HK-2 (cell line): ENCODE measurements at regions not wholly inside any gene's neighbourhood (a gene's known extent, or its start where the extent isn't known, plus 50 kb on each side); places are given as distances from the start of the nearest gene placed in this dataset.
"Not testable (repeated sequence)": the region's sequence is repeated elsewhere in the genome, so short reads cannot be mapped to it uniquely, and the experiment has no call there.

ENCODE experiments used
- DNase-seq: peaks from one replicate; pipeline ENCODE4 v3.0.0-alpha.2; 2018; ENCODE audit not compliant: unreplicated experiment

DNA sequence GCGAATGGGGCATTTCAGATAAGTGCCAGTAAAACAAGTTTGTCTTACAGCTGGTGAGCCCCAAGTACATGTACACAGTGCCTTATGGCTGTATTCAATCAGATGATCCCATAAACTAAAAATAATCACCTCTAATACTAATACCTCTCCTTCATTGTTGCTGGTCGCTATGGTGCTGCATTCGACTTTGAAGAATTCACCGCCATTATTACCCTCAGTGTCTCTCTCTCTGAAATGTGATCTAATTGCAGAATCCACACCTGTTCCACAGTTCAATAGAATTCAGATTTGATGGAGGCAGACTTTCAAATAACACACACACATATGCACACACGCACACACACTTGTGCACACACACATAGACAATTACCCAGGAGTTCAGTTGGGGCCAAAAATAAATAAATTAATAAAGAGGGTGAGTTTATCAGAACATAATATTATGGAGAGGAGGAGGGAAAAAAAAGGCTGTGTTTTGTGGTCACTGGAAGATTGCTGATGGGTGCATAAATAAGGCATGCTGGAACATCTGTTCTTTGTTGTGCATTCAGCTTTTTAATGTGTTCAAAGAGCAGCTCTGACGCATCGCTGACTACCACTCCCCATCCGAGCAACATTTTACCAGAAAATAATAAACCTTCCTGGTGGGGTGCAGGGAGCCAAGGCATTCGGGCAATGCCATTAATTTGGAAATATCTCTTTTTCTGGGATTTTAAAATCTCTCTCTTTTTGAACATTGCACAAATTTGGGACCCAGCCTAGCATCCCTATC lies 235.7 kb downstream of the SATB1 start:
- DNase-seq, result no peak

DNA sequence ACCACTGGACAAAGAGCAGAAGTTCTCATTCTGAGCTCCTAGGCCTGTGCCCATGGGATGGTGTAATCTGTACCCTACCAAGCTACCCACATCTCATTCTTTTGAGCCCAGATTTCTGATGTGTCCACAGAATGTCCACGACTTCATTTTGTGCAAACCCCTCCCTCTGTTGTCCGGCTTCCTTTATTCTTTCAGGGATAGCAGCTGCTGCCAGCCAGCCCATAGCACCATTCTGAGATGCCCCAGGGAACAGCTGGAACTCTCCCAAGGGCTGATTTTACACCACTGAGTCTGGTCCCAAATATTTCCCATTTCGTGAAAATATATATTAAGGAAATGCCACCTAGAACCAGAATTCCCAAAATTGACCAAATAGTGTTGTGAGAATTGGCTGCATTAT lies 236.6 kb downstream of the SATB1 start:
- no peak for DNase-seq

DNA sequence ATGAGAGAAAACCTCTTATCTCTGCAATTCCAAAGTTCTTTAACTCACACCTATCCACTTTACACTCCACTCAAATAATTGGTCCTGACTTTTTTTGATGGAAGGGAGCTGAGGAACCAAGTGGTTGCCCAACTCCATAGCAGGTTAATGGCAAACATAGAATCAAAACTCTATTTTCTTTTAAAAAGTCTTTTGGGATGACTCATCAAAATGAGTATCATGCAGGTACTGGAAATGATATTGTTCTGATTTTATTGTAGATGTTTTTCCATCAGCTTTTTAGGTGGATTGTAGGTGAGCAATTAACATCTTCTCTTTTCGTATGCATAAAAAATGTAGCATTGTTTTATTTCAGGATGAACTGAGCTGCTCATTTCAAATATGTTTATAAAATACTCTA lies 239.5 kb downstream of the SATB1 start:
- no peak for DNase-seq

DNA sequence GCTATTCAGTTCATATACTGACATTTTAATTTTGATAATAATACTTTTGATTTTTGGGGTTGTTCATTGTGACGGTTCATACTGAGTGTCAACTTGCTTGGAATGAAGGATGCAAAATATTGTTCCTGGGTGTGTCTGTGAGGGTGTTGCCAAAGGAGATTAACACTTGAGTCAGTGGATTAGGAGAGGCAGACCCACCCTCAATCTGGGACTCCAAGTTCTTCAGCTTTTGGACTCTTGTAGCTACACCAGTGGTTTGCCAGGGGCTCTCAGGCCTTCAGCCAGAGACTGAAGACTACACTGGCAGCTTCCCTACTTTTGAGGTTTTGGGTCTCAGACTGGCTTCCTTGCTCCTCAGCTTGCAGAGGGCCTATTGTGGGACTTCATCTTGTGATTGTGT lies 242.2 kb downstream of the SATB1 start:
- not testable (repeated sequence) for DNase-seq

DNA sequence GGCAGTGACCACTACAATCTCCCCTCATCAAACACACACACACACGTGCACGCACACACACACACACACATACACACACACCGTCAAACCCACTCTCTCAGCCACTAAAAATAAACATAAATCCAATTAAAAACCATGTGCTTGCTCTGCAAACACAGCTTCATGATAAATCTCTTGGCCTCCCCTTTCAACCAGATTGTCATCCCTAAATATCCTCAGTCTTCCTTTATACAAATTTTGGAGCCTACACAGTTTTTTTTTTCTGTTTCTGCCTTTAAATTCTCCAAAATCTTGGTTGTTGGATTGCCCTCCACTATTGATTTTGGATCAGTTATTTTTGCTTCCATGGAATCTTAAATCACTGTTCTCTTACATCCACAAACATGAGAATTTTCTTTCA lies 245.6 kb downstream of the SATB1 start:
- no peak for DNase-seq

DNA sequence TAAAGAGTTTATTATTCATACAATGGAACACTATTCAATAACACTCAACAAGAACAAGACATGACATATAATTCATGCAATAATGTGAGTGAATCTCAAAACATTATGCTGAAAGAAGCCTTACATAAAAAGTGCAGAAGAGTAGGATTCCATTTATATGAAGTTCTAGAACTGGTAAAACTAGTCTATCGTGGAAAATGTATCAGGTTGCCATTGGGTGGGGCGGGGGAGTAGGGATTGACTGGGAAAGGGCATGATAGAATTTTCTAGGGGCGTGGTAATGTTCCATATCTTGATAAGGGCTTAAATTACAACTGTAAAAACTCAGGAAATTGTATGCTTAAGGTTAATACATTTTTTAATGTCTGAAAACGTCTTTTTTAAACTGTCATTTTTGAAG lies 247.9 kb downstream of the SATB1 start:
- no peak for DNase-seq

DNA sequence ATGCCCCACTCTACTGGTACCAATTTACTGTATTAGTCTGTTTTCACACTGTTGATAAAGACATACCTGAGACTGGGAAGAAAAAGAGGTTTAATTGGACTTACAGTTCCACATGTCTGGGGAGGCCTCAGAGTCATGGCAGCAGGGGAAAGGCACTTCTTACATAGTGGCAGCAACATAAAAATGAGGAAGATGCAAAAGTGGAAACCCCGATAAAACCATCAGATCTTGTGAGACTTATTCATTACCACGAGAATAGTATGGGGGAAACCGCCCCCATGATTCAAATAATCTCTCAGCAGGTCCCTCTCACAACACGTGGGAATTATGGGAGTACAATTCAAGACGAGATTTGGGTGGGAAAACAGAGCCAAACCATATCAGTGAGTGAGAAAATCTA lies 251.2 kb downstream of the SATB1 start:
- not testable (repeated sequence) for DNase-seq

DNA sequence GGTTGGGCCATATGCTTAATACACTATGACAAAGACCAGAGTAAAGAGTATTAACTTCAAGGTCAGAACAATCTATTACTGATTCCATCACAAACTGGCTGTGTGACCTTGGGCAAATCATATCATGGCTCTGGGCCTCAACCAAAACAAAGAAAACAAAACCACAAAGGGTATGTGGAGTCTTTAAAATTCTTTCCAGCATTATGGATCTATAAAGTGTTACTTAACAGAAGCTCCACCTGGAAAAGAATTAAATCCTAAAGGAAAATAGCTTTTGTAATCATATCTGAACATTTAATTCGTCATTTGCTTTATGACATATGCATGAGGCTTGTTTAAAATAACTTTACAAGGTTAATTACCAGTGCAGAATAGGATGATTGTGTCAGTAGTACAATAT lies 265.5 kb downstream of the SATB1 start:
- no peak for DNase-seq

DNA sequence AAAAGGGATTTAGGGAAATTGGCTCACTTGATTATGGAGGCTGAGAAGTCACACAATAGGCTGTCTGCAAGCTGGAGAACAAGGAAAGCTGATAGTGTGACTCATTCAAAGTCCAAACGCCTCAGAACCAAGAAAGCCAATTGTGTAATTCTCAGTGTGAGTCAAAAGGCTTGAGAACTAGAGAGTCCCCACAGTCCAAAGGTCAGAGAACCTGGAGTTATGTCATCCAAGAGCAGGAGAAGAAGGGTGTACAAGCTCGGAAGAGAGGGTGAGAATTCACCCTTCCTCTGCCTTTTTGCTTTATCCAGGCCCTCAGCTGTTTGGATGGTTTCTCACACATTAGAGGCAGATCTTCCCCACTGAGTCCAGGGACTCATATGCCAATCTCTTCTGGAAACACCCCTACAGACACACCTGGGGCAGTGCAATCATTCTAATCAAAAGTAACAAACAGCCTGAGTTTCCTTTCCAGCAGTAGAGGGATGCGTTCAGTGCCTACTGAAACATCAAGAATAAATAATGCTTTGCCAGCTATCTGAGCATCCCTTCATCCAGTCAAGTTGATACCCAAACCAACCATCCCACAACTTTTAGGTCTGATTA lies 271.5 kb downstream of the SATB1 start:
- no peak for DNase-seq

DNA sequence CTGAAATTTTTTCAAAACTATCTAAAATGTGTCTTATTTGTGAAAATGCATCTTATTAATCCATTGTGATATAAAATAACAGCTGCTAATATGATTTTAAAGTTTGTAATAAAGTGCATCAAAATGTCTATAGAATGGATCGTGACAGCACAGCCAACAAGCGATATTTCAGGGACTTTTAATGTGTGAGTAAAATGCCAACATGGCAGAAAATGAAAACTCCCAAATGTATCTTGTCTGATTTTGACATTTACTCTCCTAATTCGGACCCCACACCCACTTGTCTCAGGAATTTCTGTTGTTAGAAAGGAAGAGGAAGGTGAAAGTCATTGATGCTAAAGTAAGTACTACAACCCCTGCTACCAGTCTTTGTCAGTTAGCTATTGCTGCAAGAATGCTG lies 273.9 kb downstream of the SATB1 start:
- no peak for DNase-seq

DNA sequence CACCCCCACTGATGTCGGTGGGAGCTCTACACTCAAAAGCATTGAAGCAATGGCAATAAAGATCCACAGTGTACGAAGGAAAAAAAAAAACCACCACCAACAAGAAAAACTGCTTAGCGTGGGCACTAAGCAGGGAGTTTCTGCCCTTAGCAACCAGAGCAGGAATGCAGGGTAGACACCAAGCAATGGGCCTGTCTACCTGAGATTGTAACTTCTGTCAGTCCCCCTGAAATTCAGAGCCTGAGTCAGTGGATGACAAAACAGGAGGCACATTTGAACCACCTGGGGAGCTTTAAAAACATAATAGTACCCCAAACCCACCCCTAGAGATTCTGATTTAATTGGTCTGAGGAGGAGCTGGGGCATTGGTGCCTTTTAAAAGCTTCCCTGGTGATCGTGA lies 275.2 kb downstream of the SATB1 start:
- no peak for DNase-seq

DNA sequence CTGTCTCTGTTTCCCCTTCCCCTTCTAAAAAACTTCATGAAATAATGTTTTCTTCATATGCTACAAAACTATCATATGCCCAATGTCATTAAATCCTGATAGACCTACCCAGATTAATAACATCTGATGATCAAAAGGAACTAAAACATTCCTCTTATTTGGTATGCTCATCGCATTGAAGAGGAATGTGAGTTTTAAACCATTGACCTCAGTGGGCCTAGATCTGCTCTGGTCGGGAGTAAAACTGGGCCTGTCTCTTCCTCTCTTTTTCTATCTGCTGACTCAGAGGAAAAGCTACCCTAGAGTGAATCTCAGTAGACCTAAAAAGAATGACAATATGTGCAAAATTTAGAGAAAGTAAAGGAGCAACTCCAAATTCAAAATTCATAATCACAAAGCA lies 275.8 kb downstream of the SATB1 start:
- DNase-seq, result no peak

DNA sequence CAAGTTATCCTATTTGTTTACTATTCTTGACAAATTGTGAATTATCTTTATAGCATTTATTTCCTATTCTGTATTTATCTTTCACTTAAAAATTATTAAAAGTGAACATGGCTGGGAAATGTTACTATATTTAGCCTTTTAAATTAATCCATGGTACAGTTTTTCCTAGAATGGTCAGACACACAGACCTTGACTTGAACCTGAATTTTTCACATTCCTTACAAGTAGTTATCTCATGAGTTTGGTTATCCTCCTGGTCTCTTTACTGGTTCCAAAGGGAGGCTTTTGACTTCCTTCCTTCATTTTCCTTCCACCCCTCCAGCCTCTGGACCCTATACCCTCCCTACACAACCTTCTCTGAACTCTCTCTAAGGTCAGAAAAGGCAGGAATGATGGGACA lies 280.6 kb downstream of the SATB1 start:
- DNase-seq, result no peak

DNA sequence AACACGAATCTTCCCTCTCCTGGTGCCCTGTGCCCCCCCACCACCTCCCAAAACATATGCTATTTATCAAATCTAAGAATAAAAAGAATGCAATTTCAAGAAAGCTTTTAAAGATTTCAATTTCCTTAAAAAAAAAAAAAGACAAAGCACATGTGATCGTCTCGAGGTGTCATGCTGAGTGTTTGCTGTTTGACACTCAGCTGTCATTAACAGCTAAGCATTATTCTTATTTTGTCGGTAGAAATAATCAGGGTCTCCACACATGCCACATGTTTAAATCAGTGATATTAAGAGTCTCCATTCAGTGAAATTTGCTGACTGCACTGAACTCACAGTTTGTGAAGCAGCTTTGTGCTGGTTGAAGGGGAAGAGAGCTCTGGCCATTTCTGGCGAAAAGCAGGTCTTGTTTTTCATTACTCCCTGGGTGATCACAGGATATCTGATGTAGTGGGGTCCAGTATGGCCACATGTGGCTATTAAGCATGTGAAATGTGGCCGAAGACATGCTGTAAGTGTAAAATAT lies 281.8 kb downstream of the SATB1 start:
- DNase-seq, result no peak

DNA sequence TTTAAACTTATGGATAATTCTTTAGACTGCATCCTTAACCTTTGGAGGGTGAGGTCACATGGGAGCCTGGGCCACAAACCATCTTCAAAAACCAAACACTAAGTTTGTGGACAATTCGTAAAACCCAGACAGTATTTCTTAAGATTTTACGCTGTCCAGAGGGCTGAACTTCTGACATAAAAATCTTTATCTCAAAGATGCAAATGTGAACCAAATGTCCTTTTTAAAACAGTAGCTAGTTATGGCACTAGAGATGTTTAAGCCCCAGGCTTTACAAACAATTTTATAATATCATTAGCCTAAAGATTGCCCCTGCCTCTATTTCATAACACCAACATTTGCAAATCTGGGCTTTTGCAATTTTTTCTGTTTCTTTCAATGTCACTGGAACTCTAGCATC lies 287.2 kb downstream of the SATB1 start:
- no peak for DNase-seq

DNA sequence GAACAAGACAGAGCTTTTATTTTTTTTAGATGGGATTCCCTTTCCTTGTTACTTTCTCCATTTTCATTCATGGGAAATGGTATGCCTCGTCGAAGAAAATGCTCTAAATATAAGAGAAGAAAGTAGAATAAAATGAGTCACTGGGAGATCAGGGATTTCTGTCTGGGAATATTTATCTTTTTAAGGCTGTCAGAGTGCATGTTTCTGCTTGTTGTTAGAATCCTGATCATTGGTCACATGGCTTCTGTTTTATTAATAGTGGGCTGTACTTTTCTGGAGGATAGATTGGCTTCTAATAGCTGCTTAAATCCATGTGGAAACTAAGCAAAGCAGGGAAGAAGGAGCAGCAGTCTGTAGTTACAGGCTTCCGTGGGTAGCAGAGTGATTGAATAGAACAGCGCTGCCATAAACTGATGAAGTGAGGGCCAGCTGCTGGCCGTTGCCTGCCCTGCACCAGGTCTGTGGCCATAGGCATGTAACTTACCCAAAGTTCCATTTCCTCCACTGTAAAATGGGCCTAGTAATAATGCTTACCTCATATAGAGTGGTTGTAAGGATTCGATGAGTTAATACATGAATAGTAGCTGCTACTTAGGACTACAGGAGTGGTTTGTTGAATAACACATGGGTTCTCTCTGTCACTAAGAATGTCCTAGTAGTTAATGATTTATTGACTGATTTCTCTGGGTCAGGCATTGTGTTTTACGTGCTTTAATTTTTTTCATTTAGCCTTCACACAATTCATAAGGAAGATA lies 289.9 kb downstream of the SATB1 start:
- DNase-seq, result no peak

DNA sequence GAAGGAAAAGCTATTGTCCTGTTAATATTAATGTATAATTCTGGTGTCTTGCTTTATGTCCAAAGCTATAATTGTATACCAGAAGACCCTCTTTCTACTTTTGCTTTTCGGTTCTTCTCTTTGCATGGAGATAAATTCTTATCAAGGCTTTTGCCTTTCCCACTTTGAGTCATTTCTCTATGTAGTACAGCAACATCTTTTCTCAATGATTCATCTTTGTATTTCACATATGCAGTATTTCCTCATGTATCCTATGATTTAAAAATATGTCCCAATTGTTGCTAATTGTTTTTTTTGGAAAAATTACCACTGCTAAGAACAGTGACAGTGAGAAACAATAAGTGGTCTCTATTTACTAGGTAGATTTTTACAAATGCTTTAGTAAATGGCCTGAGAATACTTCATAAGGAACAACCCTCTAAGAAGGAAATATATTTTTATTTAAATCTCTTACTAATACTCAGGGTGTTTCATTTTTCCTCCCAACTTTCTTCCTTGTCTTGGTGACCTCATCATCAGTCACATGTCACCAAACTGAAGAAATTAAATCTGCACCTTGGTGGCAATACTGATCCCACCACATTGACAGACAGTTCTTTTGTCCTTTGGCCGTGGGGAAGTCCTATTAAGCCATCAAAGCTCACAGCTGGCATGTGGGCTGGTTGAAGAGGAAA lies 290.6 kb downstream of the SATB1 start:
- DNase-seq, result no peak

DNA sequence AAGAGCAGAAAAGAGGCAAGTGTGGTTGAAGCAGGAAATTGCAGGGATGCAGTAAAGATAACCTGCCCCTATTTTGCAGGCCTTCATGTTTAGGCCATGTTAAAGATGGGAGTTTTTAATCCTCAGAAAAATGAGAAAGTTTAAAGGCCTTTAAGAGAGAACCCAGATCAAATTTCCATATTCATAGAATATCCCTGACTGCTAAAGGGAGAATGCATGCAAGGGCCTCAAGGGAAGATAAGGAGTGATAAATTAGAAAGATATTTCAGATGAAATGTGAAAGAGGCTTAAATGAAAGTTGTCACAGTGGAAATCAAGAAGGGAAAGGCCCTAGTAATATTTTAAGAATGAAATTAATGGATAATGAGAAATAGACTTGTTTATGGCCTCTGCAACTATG lies 292.1 kb downstream of the SATB1 start:
- no peak for DNase-seq

DNA sequence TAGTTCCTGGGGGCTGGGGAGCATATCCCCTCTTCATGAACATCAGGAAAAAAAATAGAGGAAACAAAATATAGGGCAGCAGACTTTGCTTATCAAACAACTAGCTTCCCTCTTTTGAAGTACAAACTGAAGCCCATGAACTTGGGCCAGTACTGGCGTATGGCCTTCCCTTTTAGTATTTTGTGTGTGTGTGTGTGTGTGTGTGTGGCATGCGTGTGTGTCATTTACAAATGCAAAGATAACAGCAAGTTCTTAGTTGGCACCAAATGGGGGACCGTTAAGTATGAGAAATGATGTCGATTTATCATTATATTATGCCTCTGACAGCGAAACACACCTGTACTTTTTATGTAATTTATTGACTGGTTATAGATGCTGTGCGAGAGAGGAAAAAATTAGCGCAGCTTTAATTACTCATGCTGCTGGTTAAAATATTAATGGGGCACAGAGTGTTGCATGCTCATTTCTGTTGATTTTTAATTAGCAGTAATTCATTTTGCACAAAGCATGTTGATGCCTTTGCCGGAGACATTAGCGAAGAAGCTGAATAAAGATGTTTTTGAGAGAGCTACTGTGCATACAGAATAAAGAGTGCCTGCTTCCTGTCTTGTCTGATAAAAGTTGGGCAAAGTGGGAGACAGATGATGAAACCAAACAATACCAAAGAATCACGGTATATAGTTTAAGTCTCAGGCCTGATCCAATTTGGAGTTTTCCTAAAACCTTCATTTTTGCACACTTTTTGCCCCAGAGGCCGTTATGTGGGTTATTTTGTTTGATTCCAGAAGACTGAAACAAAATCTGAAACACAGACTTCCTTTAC lies 297.1 kb downstream of the SATB1 start:
- no peak for DNase-seq

DNA sequence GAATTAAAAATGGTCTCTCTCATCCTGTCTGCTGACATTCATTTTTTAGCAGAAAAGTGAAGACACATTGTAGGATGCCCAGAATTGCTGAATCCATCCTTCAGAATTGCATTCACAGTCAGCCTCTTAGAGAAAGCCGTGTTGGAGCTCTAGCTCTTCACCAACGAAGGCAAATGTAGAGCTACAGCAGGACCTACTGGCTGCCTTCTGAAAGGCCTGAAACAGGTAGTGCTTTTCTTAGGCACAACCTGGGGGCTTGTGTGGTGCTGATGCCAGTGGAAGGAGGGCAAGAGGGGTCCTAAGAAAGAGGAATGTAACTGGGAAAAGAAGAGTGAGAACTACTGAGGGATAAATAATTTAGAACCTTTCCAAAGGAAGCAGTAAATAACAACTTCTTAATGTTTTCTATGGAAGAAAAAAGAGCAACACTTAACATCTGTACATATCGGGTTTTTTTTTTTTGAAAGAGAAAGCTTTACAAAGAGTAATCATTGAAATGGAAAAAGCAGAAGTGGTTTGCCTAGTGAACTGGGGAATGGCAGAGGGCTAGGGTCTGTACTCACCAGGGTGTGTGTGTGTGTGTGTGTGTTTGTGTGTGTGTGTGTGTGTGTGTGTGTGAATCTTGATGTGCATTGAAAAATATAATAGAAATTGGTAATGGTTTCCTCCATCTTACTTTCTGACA lies 297.8 kb downstream of the SATB1 start:
- no peak for DNase-seq

DNA sequence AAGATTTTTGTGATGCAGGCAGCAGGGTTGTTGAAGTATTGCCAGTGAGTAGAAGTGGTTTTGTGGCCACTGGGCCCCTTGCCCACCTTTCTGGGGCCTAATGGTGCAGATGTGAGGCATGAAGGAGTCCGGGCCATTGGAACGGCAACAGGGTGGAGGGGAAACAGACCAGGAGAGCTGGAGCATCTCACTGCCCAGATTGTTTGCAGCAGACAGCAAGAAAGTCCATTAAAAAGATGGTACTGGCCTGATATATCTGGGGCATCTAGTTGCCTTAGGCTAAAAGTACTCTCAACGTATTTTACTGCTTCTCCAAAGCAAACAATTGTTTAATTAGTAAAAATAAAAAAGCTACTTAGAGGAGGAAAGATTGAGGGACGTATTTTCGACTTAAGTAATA lies 298.4 kb downstream of the SATB1 start:
- DNase-seq, result no peak
